Inferior parietal cortex (tissue), 1 donor: ENCODE measurements at regions not wholly inside any gene's neighbourhood (a gene's known extent, or its start where the extent isn't known, plus 50 kb on each side); places are given as distances from the start of the nearest gene placed in this dataset.

ENCODE experiments used
- DNase-seq: peaks from one replicate; pipeline ENCODE4 v3.0.0-alpha.2; 2016; ENCODE audit errors: extremely low spot score

DNA sequence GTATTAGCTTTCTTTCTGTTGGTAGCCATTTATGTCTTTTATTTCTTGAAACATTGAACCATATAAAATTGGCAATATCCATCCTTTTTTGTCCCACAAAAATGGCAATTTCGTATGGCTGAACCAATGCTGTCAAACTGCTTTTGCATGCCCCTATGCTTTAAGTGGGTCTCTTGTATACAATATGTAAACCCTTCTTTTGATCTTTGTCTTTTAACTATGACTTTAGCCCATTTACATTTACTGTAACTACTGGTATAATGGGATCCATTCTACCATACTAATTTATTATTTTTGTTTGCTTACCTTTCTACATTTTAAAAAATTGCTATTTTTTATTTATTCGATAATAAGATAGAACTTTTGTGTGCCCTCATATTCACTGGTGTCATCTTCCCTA is 93.4 kb downstream of the TENT4A start:
- DNase-seq: no peak

DNA sequence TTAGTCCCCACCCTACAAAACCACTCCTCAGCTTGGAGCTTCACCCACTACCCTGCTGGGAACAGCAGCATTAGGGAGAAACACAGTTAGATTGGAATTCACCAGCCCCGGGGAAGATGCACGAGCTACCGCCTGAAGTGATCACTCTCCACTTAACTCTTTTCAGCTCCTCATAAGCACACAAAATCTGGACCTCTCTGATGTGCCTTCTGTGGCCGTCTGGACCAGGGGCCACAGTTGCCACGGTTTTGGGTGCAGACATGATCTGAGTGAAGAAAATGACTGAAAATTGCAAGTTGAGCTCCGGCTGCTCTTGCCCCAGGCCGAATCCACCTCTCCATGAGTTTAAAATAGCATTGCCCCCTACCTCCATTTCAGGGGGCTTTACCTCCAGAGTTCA is 95.2 kb downstream of the TENT4A start:
- no peak for DNase-seq

DNA sequence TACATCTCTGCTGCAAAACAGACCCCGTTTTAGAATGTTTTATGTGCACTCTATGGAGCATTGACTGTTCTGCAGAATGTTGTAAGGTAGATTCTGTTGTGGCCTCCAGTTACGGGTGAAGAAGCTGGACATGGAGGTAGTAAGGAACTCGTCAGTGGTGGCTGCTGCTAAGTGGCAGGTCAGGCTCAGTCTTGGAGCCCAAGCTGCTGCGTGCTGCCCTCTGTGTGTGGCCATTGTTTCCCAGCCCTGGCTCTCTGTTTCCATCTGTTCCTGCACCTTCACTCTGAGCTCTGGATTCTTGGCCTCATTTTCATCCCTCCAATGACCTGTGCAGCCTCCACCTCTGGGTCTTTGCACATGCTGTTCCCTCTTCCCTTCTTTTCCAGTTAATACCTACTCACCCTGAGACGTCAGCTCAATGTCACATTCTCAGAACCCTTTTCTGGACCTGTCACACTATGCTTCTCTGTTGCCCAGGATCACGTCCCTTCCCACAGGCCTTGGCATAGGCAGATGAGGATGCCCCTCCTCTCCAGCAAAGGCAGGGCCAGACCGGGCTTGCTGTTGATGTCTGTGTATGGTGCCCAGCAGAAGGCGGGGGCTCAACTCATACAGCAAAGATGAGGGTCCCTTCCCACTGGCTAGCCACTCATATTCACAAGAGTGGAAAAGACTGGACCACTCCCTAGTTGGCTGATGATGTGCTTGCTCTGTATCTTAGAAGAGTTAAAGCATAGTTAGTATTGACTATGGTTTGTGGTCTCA is 97.6 kb downstream of the TENT4A start:
- no peak for DNase-seq

GRCh38 chr5:6812091-6812490 is 98.9 kb downstream of the TENT4A start:
- no peak for DNase-seq

- DNase-seq: no peak
Observed at GRCh38 chr5:6812800-6813731, 99.8 kb downstream of the TENT4A start.

DNA sequence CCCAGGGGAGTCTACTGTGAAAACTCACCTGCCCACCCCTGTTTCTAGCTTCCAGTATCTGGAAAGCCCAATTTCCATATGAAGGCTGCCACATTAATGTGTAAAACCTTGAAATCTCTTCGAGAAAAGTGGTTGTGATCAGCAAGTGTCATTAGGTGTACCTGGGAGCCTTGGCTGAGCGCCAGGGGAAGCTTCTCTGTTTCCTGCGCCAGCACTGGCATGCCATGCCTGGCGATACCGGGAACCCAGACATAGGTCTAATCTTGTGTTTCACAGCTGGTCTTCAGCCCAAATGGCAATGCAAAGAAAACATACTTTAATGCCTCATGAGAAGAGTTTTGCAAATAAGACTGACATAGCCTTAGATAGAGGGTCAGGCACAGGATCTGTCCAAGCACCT is 101.6 kb downstream of the TENT4A start:
- no peak for DNase-seq

- no peak for DNase-seq
Observed at GRCh38 chr5:6818594-6819511, 105.6 kb downstream of the TENT4A start.

DNA sequence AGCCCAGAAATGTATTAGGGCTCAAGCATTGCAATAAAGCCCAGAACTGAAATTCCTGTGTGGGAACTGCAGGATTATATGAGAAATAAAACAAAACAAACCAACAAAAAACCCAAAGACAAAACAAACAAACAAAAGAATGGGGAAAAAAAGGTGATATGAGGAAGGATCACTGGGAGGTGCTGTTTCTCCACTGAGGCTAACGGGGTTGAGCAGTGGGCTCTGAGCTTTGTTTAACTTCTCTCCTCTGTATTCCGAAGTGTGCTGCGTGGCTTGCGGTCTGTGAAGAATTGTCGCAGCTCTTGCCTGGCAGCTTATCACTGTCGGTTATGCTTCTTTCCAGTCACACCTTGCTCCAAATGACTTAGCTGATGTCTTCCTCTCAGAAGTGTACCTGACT is 106.3 kb downstream of the TENT4A start:
- DNase-seq: no peak

GRCh38 chr5:6820851-6821479 is 107.7 kb downstream of the TENT4A start:
- DNase-seq: peak; percentile 62

GRCh38 chr5:6822068-6822467 is 108.8 kb downstream of the TENT4A start:
- DNase-seq: peak; percentile 33

DNA sequence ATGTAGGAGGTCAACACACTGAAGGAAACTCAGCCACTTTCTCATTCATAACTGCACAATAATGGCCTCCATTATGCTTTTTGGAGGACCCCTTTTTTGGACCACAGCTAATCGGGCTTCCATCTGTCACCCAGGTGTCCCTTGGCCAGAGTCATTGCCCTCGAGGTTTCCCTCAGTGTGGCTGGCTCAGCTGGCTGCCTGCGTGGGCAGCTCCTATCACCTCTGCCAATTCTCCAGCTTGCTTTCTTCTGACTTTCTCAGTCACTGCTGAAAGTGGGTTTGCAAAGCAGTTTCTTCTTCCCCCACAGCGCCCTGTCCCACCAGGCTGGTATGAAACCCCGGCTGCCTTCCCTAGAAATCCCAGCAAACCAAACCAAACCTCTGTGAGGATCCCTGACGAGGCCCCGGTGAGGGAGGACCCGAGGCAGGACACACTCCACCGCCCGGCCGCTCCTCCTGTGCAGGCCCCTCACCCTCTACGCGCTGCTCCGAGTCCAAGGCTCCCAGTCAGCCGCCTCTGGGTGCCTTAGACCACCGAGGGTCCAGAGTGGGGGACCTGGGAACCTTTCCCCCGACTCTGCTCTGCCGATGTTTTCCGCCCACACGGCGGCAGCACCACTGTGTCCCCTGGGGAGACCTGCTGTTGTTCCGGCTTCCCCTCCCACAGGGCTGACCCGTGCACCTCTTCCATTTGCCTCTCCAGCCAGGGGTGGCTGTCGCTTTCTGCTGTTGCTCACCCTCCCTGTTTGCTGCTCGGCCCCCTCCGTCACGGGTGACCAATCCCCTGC is 109.5 kb downstream of the TENT4A start:
- no peak for DNase-seq

GRCh38 chr5:6823996-6824395 is 110.8 kb downstream of the TENT4A start:
- DNase-seq: no peak

GRCh38 chr5:6825678-6826244 is 112.5 kb downstream of the TENT4A start:
- DNase-seq: no peak

DNA sequence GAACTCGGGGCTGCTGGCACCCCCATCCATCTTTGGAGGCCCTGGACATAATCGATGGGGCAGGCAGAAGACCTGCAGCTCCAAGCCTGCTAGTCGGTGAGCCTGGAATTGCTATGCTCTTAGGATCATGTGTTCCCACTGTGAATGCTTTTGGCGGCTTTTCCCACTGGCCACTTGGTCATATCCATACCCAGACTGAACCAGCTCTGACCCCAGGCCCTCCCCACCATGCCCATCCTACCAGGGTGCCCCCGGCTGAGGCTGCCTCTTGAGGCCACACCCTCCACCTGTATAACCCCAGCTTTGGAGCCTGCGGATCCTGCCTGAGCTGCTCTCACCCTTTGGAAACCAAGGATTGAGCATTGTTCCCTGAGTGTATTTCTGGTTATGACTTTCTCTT is 113.5 kb downstream of the TENT4A start:
- DNase-seq: no peak

- peak; percentile 27 for DNase-seq
Observed at GRCh38 chr5:6827526-6828219, 114.4 kb downstream of the TENT4A start.

GRCh38 chr5:6829150-6829784 is 116.0 kb downstream of the TENT4A start:
- DNase-seq: no peak

DNA sequence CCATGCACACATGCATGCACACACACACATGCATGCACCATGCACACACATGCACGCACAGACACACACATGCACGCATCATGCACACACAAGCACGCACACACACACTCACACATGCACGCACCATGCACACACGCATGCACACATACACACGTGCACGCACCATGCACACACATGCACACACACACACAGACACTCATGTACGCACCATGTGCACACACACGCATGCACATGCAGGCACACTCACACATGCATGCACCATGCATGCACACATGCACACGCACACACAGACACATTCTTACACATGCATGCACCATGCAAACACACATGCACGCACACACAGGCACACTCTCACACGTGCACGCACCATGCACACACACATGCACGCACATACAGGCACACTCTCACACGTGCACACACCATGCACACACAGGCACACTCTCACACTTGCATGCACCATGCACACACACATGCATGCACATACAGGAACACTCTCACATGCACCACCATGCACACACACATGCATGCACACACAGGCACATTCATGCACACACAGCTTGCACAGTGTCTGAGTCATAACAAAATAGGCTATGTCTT is 117.5 kb downstream of the TENT4A start:
- DNase-seq: no peak
